ENCODE measurements at regions not wholly inside any gene's neighbourhood (a gene's known extent, or its start where the extent isn't known, plus 50 kb on each side); places are given as distances from the start of the nearest gene placed in this dataset.
A peak's percentile ranks its signal among the peaks of the same experiment; 100 is the strongest.

DNA sequence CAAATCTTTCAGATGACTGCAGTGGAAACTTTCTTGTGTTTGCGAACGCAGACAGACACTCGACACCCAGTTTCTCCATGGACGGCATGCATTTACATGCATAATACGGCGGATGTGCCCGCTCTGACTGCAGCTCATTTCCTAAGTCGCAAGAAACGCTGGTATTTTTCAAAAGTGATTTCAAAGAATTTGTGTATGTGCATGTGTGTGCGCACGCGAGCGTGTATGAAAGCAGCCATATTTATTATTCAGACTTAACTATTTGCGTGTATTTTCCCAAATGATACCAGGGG is 436.5 kb upstream of the MGMT start:
- no peak for DNase-seq

DNA sequence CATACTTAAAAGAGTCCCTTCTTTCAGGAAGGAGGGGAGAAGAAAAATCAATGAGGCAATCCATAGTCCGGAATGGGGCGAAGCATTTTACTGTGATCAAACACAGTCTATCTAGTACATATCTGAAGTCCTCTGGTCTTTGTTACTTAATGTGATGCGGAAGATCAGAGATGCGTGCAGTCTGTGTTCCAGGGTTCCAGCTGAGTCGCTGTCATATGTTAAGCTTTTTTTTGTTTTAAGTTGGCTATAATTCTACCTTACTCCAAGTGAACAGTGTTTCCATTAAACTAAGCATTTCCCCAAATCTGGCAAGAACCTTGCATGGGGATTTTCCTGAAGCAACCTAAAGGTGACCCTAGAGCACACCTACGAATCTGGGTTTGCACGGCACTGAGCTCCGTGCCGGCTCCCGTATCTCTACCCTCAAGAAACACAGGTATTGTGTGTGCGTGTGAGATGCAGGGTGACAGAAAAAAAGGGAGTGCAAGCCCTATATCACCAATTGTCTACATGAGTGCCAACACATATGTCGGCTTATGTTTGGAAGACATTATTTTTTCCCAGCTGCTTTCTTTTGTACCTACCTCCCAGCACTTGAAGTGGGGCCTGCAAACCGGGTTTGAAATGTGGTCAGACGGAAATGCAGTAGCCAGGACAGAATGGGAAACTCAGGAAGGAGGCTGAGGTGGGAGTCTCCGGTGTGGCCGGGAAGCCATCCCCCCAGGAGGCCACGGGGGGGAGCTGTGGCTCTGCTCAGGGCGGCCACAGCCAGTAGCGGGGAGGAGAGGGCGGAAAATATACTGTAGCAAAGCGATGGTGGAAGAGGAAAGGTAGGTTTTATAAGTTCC is 435.8 kb upstream of the MGMT start:
- DNase-seq: peak in 17 of 56 donors; percentile 5 to 42 (median 16)

DNA sequence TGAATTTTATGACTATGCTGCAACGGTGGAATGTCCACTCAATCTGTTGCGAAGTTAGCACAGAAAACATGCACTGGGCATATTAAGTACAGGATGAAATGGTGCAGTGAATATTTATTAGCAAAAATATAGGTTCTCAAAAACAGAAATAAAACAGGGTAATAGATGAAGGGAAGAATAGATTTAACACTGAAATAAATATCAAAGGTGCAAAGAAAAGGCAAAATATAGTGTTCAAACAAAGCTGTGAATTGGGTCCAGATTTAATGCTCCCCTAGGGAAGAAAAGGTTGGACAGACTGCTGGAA is 435.2 kb upstream of the MGMT start:
- no peak for DNase-seq

DNA sequence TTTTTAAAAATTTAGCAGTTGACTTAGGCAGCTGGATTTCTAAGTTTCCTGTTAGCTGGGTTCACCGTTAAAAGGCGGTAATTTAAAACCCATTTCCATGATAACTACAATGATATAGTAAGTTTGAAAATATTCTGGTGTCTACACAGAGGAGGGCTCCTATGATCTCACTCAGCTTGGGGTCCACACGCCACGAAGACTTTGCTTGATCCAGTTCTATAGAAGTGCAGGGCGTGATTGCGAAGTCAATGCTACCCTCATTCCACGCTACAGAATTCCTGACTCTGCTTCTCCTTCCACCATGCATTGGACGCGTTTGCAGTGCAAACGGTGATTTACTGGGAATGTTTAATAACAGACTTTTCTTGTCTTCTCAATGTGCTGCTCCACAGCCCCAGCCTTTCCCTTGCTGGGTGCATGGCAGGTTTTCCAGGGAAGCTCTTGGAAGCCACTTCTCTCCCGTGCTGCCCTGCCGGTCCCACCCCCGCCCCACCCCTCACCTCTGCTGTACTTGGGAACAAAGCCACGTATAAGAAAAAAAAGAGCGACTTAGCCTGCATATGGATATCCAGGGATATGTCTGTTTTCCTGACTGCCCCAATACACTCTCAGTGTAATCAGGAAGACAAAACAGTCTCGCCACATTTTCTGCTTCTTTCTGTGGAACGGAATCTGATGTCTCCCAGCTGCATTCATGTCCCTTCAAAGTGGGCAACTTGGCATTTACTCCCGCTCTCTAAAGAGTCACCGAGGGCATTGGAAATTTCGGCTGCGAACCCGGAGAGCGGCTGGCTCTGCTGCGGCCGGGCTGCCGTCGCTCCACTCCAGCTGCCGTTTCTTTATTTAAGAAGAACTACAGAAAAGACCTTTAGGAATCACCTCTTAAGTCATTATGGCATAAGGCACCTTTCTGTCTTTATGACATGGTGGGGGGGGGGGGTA is 434.4 kb upstream of the MGMT start:
- DNase-seq: no peak

DNA sequence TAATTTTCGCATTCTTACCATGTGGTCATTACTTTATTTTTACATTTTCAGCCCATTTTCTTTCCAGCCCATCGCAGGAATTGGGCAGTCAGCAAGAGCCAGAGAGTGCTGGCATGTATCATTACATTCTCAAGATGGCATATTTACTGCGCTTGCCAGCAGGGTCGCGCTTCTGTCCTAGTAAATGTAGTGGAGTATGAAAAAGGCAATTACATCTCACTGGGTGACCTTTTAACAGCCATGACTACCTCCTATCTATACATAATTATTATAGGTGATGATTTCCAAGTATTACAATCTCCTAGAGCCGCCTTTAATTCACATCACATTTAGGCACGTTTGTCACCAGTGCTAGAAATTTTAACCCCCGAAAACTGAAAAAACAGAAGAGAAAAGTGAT is 433.7 kb upstream of the MGMT start:
- no peak for DNase-seq

DNA sequence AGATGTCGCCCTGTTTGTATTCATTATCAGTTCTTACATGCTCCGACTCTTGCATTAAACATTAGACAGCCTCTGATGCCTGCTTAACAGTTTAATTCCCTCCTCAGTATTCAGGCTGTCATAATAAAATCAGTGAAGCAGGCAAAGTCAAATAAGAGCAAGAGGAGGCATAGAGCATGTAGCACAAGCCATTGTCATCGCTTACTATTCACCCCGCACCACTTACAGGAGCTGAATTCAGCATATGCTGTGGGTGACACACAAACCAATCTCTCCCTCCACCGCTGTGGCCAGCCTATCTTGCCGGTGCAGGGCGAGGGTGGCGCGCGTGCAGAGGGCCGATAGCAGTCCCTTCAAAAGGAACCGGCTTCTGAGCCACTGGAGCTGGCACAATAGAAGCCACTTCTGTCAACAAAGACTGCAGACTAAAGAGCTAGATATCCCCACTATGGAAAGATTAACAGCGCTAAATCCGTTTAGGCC is 433.2 kb upstream of the MGMT start:
- DNase-seq: no peak

DNA sequence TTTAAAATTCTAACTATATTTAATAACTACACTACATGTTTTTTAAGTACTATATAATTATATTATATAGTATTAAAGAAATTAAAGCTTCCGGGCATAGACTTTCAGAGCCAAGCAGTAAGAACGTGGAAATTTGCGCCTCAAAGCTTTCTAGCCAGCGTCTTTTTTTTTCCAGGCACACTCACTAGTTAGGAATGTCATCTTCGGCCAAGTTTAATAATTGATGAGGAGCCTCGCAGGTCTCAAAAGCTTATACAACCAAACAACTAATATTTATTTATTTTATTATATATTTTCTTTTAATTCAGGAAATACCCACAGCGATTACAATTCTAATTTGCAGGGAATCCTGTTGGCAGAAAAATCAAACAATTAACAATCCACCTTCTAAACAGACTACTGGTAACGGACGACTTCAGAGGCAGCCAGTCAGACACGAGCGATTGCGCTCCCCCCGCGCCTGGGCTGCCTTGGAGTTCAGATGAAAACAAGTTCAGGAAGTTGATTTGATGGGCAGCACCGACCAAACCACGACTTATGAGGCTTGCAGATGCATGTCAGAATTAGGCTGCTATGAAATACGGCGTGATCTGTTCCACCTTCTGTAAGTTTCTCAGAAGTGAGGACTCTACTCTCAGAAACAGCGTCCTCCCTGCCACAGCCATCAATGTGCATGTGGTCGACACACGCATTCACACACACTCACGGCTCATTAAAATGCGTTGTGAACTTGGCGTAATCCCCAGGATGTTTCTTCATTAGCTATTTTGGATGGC is 431.8 kb upstream of the MGMT start:
- no peak for DNase-seq

DNA sequence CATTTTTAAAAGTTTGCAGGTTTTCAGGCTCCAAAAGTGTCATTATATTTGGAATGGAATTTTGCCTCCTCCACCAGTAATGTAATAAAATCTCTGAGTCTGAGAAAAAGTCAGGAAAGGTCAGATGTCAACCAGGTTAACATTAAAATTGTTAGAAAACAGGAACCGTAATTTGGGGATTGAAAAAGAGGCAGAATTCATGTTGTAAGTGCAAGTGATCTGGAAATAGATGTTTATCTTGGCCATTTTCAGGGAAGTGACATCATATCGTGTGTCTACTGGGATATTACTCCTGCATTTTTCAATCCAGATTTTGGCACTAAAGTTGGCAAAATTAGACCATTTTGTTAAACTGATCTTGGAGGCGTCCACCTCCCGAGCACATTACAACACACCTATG is 428.5 kb upstream of the MGMT start:
- DNase-seq: no peak

DNA sequence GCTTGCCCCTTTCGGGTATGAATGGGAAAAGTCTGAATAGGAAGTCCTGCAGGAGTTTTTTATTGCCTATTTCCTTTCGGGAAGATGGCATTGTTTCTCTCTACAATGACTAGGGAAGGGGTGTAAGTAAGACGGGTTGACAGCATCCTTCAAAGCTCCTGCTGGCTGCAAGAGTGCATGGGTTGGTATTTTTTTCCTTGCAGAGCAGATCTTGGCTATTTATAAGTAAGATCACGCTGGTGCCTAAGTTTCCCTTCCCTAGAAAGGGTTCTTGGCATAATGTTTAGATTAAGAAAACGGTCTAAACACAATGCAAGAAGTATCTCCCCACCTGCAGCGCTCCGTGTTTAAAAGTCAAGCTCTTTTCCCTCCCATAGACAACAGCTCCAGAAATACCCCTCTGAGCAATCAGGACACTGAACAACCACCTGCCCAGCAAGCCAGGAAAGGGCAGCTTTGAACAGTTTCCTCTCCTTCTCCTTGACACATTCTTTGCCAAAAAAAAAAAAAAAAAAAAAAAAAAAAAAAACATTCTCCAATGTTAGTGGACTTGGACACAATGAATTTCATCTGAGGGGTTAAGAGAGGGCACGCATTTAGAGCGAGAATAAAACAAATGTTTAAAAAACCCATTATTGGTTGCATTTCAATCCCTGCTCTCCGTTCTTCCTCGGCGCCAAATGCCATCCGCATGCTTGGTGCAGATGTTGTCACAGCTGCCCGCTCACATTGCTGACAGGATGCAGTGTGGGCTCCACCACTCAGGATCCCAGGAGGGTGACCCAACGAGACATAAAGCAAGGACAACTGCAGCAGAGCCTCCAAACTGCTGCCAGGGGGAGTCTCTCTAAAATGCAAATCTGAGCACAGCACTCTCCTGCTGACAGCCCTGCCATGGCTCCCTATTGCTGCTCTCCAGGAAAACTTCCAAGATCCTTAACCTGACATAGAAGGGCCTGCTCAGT is 427.4 kb upstream of the MGMT start:
- no peak for DNase-seq

DNA sequence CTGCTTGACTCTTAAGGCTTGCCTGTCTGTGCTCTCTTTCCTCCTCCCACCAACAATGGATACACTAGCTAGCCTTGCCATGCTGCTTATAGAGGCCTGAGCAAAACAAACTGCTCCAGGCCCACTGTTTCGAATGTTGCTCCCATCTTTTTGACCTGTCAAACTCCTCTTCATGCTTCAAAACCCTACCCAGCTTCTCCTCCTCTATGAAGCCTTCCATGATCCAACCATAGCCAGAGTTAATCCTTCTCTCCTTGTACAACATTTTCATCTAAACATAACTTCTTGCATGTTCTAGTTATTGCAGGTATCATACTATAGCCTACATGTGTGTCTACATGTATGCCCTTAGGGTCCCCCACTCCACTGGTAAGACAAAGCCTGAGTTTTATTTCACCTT is 426.7 kb upstream of the MGMT start:
- no peak for DNase-seq

DNA sequence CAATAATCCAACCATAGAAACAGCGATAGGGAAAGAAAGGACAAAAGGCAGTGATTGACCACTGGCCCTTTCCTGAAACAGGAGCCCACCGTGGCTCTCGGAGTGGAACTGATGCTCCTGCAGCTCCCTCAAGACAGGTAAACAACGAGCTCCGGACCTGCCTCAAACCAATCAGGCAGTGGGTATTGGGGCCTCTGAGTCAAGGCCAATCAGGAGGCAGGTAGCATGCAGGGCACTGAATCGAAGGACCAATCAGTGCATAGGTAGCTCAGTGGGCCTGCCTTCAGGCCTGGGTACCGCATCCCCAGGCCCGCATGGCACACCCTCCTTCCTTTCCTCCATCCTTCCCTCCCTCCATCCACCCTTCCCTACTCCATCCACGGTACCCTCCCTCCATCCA is 425.1 kb upstream of the MGMT start:
- no peak for DNase-seq

DNA sequence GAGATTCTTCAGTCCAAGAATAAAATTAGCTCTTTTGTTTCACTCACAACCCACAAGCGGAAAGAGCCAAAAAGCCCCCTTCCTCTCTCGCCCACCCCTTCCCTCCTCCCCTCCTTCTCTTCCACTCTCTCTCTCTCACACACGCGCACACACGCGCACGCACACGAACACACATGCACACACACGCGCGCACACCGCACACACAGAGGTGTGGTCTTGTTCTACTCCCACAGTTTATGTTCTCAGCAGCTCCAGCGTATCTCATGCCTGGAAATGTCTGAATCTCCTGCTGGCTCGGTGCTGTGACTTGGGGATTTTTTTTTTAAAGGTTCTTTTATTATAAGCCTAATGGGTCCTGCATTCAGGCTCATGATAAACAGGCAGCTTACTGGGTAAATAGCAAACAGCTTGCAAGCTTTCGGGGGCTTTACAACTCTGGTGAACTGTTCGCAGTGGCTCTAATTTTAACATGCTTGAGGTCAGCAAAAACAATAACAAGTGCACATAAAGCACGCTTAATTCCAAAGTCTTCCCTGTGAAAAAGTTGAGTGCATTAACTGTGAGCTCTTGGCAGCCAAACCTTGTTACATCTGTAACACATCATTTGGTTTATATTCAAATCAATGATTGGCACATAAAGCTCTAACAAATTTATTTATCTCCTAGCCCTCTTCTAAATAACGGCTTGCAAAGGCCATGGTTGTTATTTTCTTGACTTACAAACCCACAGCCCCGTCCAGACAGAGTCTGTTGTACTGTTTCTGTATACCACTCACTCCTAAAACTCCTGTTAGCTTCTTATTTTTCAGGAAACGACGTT is 424.1 kb upstream of the MGMT start:
- no peak for DNase-seq

DNA sequence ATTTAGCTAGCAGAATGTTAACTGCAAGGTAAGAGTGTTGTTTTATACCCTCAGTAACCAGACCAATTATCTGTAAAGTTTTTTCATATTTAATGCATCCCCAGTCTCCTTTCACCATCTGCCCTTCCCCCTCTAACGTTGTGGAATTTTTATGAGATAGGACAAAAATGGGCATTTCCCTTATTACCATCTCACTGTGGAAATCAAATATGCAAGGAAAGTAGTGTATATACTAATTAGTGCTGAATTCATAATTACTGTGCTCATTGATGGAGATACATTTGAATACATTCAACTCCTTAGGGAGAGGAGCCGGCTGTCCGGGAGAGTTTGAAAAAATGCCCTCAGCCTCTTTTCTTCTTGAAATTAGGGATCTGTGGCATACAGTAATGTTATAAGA is 423.4 kb upstream of the MGMT start:
- no peak for DNase-seq

DNA sequence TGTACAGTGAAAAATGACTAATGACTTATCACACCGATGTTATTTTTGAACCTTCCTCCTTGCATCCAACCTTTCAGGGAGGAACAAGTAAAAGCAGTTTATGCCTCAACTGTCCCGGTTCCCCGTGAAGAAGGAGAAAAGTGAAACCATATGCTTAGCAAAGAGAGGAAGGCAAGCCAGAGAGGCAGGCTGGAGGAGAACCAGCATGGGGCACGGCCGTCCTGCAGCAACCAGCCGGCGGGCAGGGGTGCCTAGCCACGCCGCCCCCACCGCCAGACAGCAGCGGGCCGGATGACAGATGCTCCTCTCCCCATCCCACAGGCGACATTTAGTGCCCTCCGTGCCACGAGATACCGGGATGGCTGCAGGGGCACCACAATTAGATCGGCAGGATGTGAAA is 421.4 kb upstream of the MGMT start:
- no peak for DNase-seq

DNA sequence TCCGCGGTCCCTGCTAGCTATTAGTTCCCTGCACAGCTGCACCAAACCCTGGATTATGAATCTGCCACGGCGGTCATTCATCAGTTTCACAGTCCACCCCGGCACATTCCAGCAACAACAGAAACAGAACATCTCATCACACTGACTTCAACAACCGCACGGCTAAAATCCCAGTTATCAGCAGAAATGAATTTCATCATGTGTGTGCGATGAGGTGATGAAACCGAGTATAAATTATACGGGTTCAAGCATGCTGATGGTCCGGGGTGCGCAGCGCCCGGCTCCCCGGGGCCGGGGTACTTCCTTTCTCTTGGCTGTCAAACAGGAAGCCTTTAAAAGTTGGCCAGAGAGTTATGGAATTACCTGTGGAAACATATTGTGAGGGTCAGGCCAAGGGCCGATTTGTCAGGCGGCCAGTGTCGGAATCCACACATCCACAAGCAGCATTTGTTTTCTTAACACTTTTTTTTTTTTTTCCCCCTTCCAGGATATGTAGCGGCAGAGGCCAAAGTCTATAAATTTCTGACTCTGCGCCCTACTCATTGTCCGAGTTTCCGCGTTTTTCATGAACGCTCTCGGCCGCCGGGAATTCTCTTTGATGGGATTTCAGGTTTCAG is 420.9 kb upstream of the MGMT start:
- DNase-seq: no peak

DNA sequence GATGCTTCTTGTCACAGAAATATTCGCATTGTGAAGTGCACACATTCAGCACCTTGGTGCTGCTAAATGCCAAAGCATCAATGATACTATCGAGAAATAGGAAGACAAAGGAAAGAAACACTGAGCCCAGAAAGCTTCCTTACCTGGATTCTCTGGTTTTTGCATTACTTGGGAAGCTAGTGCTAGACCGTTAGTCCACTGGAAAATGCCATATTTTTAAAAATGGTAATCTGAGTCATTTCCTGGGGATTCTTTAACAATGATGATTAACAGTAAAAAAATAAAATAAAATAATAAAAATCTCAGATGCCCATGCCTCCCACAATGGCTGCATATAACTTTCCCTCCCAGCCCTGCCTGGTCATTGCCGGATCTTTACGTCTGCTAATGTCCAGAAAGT is 420.1 kb upstream of the MGMT start:
- no peak for DNase-seq

DNA sequence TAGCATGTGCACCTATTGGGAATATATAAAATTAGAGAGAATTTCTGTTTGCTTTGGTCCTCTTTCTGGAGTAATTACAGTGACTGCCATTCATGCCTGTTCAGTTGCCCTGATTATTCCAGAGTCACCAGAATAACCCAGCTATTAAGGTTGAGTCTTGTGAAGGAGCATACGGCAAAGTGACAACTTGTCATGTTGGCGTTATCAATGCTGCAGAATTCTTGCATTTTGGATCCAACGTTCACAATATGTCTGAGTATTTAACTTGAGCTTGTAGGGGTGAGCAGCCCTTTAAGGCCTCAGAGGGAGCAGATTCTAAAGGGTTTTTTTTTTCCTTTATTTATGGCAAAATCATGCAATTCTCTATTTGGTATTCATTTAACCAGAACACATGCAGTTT is 419.4 kb upstream of the MGMT start:
- DNase-seq: no peak

DNA sequence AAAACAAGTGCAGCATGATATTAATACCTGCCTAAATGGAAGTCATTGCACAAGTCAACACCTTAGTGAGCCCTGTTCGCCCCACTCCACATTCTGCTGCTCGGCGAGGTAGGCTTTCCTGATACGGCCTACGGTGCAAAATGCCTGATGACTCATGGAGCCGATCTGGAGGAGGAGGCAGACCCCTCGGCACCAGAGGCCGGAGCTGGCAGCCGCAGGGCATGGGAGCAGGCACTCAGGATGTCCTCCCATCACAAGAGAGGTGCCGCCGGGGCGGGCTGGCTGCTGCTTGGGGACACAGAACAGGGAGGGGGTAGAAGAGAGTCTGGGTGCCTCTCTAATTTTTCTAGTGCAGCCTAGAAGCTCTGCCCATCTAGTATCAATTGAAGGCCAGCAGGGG is 418.5 kb upstream of the MGMT start:
- DNase-seq: no peak

DNA sequence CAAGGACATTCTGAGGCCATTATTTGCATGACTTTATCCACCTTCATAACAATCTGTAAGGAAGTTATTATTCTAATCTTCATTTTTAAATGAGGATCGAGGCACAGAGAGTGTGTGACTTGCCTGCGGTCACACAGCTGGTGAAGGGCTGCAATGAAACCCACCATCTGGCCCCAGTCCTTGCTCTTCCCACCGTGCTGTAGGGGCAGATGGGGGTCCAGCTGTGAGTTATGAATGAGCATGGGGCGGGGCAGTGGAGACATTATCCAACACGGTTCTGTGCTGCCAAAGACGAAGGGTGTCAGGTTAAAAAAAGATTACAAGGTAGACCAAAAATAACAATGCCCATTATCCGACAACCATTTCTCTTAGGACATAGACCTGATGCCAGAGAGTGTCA is 417.5 kb upstream of the MGMT start:
- no peak for DNase-seq

DNA sequence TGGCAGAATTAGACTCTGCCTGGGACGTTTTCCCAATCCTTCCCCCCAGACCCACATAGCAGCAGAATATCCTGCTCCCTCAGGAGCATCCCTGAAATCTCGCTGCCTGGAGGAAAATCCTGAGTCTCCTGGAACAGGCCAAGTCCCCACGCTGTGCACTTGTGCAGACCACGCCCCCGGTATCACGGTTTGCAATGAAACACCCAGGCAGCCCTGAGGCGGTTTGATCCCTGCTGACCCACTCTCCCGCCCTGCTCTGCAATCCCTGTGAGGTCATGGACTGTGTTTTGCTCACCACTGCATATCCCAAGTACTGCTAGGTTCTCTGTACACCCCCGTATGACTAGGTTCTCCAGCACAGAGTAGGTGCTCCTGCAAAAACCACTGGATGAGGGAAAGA is 411.8 kb upstream of the MGMT start:
- no peak for DNase-seq
